HT-29 (cell line): ENCODE measurements at regions not wholly inside any gene's neighbourhood (a gene's known extent, or its start where the extent isn't known, plus 50 kb on each side); places are given as distances from the start of the nearest gene placed in this dataset.
"Not testable (repeated sequence)": the region's sequence is repeated elsewhere in the genome, so short reads cannot be mapped to it uniquely, and the experiment has no call there.

Source experiments
- DNase-seq: peaks from one replicate; pipeline ENCODE4 v3.0.0-alpha.2; 2015; ENCODE audit warnings: low spot score

DNA sequence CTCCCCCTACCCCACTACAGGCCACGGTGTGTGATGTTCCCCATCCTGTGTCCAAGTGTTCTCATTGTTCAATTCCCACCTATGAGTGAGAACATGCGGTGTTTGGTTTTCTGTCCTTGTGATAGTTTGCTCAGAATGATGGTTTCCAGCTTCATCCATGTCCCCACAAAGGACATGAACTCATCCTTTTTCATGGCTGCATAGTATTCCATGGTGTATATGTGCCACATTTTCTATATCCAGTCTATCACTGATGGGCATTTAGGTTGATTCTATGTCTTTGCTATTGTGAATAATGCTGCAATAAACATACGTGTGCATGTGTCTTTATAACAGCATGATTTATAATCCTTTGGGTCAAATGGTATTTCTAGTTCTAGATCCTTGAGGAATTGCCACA lies 573.4 kb downstream of the TMTC2 start:
- not testable (repeated sequence) for DNase-seq

DNA sequence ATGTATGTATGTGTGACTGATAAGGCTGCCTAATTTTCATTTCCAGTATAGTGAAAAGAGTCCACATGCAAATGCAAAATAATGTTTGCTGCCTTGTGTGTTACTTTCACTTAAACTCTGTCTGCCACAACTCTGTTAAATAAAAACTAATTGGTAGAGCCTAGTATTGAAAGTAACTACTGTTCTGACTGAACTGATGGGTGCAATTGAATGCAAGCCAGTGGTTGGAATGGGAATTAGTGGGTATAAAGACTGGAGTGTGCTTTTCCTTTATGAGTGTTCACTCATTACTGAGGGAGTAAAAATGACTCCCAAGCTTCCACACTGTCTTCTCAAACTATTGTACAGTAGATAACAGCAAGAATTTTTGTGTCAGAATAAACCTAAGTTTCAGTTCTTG lies 571.0 kb downstream of the TMTC2 start:
- DNase-seq, result no peak

DNA sequence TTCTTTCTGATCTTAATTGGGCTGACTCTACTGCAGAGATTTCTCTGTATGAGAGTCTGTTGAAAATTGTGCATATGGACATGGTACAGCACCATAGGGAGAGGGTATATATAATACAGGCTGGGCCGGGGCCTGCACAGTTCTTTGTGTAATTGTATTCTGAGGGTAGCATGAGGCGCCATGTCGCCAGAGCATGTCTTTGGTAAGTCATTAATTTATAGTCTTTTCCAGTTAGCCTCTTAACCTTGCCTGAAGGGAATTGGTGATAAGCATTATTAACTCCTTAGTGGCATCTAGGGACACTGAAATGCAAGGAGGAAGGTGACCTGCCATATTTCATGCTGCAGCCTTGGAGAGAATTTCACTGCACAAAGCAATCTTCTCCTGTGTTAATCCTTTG lies 569.9 kb downstream of the TMTC2 start:
- no peak for DNase-seq

DNA sequence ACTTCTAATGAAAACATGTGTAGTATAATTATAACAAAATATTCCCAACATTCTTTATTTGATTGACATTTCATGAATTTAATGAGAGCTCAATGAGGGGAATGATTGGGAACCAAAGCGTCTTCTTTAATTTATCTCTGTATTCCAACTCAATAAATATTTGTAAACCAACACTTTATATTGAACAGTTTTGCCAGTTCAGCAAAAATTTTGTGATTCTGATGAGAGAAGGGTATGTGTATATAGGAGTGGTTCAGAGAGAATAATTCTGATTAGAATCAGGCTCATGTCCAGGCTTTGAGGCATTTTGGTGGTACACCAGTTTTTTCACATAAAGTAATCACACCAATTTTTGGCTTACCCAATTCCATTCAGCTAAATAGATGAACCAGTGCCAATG lies 564.2 kb downstream of the TMTC2 start:
- DNase-seq, result no peak

DNA sequence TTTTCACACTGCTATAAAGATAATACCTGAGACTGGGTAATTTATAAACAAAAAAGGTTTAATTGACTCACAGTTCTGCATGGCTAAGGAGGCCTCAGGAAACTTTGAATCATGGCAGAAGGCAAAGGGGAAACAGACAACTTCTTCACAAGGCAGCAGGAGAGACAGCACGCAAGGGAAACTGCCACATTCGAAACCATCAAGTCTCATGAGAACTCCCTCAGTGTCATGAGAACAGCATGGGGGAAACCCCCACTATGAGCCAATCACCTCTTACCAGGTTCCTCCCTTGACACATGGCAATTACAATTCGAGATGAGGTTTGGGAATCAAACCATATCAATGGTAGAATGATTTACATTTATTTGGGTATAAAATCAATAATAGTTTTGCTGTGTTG lies 558.5 kb downstream of the TMTC2 start:
- DNase-seq, result no peak

DNA sequence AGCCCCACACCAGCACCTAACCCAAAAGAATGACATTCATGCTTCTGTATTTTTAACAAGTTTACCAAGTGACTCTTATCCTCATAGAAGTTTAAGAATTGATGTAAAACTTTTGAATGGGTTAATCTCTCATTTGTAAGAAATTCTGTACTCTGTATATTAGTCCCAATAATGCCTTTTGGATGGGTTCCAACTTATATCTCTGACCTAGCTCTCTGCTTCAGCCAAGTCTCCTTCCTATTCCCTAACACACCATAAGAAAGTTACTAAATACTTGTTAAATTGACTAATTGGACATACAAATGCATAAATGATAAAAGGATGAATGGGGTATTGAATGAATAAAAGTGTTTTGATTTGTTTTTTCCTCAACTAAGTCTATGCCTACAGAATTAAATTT lies 557.3 kb downstream of the TMTC2 start:
- DNase-seq, result no peak

DNA sequence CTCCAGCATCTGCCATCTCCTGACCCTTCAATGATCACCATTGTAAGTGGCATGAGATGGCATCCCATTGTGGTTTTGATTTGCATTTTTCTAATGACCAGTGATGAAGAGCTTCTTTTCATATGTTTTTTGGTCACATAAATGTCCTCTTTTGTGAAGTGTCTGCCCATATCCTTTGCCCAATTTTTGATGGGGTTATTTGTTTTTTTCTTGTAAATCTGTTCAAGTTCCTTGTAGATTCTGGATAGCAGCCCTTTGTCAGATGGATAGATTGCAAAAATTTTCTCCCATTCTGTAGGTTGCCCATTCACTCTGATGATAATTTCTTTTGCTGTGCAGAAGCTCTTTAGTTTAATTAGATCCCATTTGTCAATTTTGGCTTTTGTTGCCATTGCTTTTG lies 547.3 kb downstream of the TMTC2 start:
- DNase-seq, result not testable (repeated sequence)

DNA sequence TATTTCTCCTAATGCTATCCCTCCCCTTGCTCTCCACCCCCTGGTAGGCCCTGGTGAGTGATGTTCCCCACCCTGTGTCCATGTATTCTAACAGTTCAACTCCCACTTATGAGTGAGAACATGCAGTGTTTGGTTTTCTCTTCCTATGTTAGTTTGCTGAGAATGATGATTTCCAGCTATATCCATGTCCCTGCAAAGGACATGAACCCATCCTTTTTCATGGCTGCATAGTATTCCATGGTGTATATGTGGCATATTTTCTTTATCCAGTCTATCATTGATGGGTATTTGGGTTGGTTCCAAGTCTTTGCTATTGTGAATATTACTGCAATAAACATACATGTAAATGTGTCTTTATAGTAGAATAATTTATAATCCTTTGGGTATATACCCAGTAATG lies 540.3 kb downstream of the TMTC2 start:
- DNase-seq, result not testable (repeated sequence)

DNA sequence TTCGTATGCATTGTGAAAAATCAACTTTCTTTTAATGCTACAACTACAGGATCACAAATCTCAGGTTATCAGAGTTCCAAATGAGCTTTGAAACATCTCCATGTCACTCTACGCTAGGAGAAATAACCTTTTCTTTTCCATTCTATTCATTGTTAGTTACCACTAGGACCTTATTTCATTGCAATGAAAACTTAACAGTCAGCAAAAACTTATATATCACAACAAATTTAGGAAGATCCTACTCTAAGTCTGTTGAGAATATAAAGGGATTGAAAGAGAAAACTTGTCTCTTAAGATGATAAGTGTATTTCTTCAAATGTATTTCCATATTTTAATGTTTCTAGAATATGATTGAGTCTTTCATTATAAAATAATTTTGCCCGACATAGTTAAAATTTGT lies 539.1 kb downstream of the TMTC2 start:
- no peak for DNase-seq

DNA sequence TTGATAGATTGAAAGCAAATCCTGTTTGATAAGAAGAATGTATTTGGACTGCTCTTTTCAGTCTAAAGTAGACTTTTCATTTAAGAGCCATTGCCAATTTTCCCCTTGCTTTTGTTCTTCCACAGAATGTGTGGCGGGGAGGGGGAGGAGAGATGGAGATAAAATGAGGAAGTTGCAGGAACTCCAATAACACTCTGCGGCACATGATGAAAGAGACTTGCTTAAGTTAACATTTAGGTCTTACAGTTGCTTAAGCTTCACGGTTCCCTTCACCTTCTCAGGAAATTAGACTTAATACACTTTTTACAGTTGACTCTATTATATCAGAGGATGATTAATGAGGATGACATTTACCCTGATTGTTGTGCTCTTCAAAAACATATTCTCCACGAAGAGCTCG lies 537.3 kb downstream of the TMTC2 start:
- no peak for DNase-seq

DNA sequence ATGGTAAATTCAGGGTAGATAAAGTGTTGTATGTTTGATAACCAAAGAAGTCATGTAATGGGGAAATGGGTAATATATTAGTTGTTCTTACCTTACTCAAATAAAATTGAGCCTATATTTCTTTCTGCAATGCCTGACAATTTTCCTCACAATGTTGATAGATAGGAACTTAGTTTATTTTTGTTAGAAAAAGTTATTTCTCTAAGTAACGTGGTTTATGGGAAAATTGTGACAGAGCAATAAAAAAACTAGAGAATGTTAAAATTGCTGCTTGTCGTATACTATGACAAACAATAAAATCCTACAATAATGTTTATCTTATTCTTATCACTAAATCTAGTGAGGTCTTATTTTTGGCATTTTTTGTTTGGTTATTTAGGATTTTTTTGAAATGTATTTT lies 534.1 kb downstream of the TMTC2 start:
- DNase-seq, result no peak

DNA sequence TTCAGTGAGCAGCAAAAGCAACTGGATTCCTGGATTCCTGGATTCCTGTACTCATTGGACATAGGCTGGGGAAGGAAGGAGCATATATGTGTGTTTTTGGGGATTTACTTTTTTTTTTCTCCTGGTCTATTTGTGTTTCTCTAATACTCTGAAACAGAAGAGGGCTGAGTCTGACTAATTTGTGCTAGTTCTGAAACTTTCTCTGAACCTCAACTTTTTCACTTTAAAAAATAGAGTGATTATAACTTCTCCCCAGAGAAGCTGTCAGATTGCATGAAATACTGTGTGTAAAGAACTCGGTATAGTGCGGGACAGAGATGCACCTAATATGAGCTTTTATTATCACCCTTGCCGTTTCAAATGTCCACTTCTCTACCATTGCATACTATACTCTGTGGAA lies 529.5 kb downstream of the TMTC2 start:
- no peak for DNase-seq

DNA sequence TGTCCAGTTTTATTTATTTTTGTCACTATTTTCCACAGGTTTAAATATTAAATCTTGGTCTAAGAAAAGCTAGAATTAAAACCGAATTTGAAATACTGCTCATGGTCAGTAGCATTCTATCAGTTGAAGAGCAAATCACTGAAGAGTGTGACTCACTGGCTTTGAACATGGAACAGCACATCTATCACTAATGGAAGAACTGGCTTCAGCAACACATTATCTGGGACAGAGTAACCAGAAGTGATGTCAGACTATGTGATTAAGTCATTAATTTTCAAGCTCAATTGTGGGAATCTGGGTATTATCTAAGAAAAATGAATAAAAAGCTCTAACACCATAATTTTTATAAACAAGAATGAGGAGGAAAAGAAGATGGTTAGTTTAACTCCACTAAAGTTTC lies 527.5 kb downstream of the TMTC2 start:
- no peak for DNase-seq

DNA sequence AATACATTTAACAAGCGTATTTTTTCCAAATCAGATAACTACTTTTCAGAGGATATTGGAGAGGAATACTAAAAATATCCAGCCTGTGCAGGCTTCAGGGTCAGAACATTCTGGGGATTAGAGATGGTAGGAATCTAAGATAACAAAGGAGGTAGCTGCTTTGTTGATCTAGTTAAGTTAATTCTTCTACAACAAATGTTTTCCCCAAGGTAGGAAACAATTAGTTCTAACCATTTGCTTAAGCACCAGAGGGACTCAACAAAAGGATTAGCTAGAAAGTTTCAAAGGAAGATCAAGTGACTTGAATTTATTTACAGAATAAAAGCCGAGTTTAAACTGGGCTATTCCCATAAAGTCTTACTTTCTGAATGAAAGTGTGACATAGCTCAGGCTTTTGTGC lies 524.2 kb downstream of the TMTC2 start:
- DNase-seq, result no peak

DNA sequence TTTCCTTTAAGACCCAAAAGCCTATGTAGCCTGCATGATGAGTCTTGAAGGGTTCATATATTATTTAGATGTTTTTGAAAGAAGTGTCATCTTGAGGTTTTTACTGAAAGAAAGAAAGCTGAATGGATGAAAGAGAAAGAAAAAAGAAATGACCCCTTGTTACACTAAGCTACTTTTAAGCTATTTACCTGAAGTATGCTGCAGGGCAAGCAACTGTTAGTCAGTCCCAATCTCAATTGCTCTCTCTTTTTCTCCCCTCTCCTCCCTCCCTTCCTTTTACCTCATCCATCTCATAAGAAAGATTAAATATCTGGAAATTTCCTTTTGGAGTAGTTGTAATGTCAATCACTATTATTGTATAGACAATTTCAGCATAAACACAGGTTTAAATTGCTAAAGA lies 512.4 kb downstream of the TMTC2 start:
- no peak for DNase-seq

DNA sequence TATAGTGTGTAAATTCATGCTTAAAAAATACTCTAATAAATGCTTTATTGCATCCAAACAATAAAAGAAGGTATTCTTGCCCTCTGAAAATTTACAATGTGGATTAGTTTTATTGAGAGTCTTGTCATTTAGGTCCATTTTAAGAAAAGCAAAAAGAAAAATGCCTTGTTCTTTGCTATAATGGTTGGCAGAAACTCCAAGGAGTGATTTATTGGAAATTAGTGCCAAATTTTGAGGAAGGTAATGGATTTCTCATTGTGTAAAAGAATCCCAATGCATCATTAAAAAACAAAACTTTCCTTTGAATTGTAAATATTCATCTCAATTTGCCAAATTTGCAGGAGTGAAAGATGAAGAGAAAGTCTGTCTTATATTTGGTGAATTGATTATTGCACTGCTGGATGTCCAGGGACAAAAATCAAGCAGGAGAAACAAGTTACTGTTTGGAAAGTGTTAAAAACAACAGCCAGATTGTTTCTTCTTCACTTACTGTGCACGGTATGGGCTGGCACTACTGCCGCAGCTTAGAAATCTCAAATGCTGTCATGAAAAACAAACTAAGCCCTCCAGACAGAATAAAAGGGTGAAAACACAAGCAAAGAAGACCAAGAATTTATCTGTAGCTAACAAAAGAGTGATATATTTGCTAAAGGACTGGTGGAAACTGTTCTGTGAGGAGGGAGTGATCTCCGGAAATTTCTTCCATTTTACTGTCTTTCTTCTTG lies 511.7 kb downstream of the TMTC2 start:
- no peak for DNase-seq

DNA sequence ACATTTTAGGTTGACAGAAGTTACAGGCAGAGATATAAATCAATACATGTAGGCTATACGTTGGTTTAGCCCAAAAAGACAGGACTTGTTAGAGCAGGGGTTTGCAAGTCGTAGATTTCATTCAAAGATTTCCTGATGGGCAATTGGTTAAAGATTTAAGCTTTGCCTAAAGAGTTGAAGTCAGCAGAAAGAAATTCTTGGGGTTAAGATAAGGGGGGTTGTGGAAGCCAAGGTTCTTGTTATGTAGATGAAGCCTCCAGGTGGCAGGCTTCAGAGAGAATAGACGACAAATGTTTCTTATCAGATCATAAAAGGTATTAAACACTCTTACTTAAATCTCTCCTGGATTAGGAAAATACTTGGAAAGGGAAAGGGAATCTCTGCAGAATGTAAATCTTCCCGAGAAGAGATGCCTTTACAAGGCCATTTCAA lies 510.8 kb downstream of the TMTC2 start:
- no peak for DNase-seq

DNA sequence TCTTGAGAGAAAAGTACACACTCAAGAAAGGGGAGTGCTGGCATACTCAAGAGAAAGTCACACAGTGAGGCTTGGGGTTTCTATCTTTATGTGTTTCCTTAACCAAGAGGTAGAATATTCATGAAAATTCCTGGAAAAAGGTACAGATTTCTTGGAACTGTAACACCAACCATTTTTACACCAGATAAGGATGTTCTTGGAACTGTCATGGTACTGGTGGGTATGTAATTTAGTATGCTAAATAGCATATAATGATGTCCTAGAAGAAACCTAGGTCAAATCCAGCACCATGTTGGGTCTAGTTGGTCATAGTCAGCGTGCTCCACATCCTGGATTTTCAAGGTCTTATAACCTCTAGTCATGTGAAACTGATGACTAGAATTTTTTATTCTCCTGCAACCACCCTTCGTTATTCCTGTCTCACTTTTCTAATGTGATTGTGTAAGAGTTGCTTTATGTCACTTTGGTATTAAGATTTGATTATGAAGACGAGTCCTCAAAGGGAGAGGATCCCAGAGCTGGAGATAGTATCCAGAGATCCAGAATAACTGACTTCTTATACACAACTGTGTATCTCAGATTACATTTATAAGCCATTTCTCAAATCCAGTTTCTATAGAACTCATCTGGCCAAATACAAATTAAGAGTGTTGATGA lies 510.1 kb downstream of the TMTC2 start:
- no peak for DNase-seq

DNA sequence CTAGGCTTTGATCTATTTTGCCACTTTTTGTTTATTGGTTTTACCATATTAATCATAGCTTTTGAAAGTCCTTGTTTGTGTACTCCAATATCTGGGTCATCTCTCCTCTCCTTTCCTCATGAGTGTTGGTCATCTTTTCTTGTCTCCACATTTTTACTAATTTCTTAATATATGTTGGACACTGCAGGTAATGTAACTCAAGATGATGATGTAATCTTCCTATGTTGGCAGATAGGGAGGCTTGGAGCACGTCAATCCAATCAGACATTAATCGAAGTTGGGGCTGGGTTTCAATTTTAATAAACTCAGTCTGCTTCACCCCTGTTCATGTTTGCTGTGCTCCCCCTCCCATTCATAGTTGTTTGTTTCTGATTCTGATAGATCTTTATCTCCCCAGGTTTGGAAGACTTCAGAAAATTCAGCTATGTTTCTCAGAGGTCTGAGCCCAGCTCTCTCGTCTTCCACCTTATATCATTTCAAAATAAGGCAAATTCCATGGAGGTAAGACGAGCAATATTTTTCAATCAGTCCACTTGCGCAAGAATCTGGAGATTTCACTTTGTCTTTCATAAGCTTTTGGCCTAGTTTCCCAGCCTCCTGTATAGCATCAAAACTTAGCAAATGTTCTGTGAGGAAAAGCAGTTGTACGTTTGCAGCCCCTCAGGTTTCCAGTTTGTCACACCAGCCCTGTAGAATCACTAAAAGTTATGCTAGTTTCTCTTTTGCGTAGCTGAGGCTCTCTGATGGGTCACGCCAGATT lies 504.1 kb downstream of the TMTC2 start:
- DNase-seq, result no peak

DNA sequence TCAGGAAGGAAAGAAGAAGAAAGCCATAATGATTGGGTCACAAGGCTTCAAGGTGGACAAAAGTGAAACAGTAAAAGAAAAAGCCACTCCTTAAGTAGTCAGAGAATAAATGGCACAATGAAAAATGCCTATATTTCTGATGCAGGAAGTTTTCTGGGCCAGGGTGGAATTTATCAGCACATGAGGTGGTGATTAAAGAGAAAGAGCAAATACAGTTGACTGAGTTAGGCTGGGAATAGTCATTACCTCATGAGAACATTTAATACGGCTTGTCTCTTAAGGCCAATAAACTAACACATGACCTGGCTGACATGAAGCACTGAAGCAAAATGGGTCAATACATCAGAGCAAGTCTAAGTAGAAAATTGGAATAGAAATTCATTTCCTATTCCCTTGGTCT lies 499.7 kb downstream of the TMTC2 start:
- DNase-seq, result no peak

DNA sequence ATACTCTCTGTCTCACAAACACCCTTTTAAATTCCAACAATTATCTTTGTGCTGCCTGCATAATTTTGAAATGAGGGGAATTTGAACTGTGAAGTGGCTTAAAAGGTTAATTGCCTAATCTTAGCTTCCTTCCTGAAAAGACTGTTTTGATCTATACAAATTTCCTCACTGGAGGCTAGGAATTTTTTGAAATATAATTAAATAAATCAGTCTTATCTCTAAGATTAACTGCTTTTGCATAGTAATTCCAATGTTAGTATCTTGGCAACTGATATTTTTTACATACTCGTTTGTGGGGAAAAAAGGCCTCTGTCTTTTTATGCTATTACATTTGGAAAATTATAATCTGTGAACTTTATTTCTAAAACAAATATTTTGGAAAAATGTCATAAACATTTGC lies 498.5 kb downstream of the TMTC2 start:
- no peak for DNase-seq
